Non-pigmented ciliary epithelial cell (primary cell): ENCODE measurements at regions not wholly inside any gene's neighbourhood (a gene's known extent, or its start where the extent isn't known, plus 50 kb on each side); places are given as distances from the start of the nearest gene placed in this dataset.
"Not testable (repeated sequence)": the region's sequence is repeated elsewhere in the genome, so short reads cannot be mapped to it uniquely, and the experiment has no call there.

ENCODE experiments used
- DNase-seq: peaks from one replicate; pipeline ENCODE4 v3.0.0-alpha.2; 2010; ENCODE audit warnings: low read depth

- not testable (repeated sequence) for DNase-seq
Observed at GRCh38 chr6:125591796-125592195, 157.6 kb upstream of the HEY2 start.

- no peak for DNase-seq
Observed at GRCh38 chr6:125593746-125594145, 155.7 kb upstream of the HEY2 start.

- DNase-seq: no peak
Observed at GRCh38 chr6:125596020-125596419, 153.4 kb upstream of the HEY2 start.

- no peak for DNase-seq
Observed at GRCh38 chr6:125597411-125598253, 151.8 kb upstream of the HEY2 start.

GRCh38 chr6:125598422-125598821 is 151.0 kb upstream of the HEY2 start:
- DNase-seq: no peak

- no peak for DNase-seq
Observed at GRCh38 chr6:125604257-125604656, 145.2 kb upstream of the HEY2 start.

- no peak for DNase-seq
Observed at GRCh38 chr6:125611573-125612344, 137.7 kb upstream of the HEY2 start.

GRCh38 chr6:125612345-125612846 is 137.0 kb upstream of the HEY2 start:
- no peak for DNase-seq

GRCh38 chr6:125618629-125619028 is 130.8 kb upstream of the HEY2 start:
- no peak for DNase-seq

- no peak for DNase-seq
Observed at GRCh38 chr6:125623085-125623484, 126.3 kb upstream of the HEY2 start.

GRCh38 chr6:125631165-125631564 is 118.3 kb upstream of the HEY2 start:
- DNase-seq: no peak

- not testable (repeated sequence) for DNase-seq
Observed at GRCh38 chr6:125636011-125636410, 113.4 kb upstream of the HEY2 start.

GRCh38 chr6:125636671-125637070 is 112.8 kb upstream of the HEY2 start:
- DNase-seq: no peak

- DNase-seq: no peak
Observed at GRCh38 chr6:125637207-125637606, 112.2 kb upstream of the HEY2 start.

- no peak for DNase-seq
Observed at GRCh38 chr6:125639466-125640020, 109.9 kb upstream of the HEY2 start.

GRCh38 chr6:125640441-125641150 is 108.8 kb upstream of the HEY2 start:
- DNase-seq: no peak

- not testable (repeated sequence) for DNase-seq
Observed at GRCh38 chr6:125643967-125644661, 105.3 kb upstream of the HEY2 start.

GRCh38 chr6:125647391-125647790 is 102.0 kb upstream of the HEY2 start:
- DNase-seq: no peak

GRCh38 chr6:125653752-125654151 is 95.7 kb upstream of the HEY2 start:
- DNase-seq: not testable (repeated sequence)

GRCh38 chr6:125655511-125655910 is 93.9 kb upstream of the HEY2 start:
- no peak for DNase-seq

GRCh38 chr6:125656287-125656870 is 93.1 kb upstream of the HEY2 start:
- DNase-seq: no peak
